CD4-positive, alpha-beta T cell treated with Interleukin-1 beta for 1 hour (primary cell): ENCODE measurements at regions not wholly inside any gene's neighbourhood (a gene's known extent, or its start where the extent isn't known, plus 50 kb on each side); places are given as distances from the start of the nearest gene placed in this dataset.

ENCODE experiments used
- DNase-seq, 2 donors: peaks; one replicate each; pipeline ENCODE4 v3.0.0-alpha.2; 2020 to 2022

DNA sequence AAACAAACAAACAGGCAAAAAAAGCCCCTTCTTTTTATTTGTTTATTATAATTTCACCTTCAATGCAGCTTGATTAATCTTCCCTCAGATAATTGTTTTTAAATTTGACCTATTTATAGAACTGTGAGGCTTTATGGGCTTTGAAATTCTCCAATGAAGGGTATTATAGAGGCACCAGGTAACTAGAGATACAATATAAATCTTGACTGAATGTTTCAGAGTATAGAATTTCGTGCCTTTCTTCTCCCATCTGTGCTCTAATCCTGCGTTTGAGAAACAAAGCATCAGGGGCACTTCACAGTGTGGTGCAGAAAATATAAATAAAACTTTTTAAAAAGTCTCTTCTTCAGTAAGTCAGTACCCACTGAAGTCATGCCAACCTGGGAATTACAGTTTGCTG lies 120.9 kb downstream of the ANKRD50 start:
- DNase-seq, result no peak

DNA sequence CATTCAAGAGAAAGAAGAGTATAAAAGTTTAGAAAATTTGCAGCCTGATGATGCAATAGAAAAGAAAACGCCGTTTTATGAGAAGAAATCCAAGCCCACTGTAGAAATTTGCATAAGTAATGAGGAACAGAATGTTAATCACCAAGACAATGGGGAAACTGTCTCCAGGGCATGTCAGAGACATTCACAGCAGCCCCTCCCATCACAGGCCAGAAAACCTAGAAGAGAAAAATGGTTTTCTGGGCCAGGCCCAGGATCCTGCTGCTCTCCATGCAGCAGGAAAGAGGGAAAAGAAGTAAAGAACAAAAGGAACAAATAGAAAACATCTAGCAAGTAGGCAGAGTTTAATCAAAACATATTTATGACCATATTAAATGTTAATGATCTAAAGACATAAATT lies 119.0 kb downstream of the ANKRD50 start:
- DNase-seq, result no peak

DNA sequence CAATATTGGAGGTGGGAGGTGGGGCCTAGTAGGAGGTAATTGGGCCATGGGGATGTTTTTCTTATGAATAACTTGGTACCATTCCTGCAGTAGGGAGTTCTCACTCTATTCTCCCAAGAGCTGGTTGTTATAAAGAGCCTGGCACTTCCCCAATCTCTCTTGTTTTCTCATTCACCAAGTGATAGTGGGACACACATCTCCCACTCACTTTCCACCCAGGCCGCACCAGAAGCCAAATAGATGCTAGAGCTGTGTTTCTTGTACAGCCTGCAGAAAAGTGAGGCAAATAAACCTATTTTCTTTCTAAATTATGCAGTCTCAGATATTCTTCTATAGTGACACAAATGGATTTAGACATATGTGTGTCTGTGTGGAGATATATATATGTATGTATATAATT lies 117.6 kb downstream of the ANKRD50 start:
- no peak for DNase-seq

DNA sequence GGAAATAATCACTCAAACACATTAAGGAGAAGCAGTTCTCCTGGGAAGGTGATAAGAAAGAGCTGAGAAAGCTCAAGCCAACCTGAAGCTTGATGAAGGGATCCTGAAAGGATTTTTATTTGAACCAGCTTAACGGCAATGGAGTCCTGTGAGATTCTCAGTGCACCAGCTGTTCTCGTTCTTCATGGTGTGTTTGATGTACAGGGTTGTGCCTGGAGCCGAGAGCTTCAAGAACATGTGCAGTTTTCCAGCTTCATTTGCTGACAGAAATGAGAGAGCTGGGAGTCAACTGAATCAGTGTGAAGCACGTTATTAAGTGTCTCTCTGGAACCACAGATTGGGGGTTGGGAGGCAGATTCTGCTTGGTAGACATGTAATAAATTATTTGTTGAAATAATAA lies 115.7 kb downstream of the ANKRD50 start:
- DNase-seq, result no peak

DNA sequence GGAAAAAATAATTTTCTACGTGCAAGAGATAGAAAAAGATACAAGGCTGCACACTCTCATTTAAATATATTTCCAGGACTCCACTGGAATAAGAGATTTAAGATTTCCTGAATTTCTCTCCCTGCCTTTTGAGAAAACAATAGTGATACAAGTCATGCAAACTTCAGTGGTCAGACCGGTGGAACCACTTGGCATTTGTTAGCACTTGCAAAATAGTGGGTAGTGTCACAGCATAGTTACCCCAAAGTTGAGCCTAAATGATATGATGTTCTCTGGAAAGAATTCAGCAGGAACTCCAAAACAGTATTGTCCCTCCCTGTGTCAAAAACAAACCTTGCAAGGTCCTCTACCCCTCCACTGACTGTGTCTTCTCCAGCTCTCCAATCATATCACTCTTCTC lies 102.3 kb downstream of the ANKRD50 start:
- DNase-seq, result no peak
